Pancreas (tissue), 10 donors: ENCODE measurements at regions not wholly inside any gene's neighbourhood (a gene's known extent, or its start where the extent isn't known, plus 50 kb on each side); places are given as distances from the start of the nearest gene placed in this dataset.

Source experiments
- ATAC-seq, 4 donors: fragments of 200-7000 bp; cut with Tn5 transposase; one replicate each; pipeline versions ENCODE4 v1.8.0 to v1.9.1; 2020; ENCODE audit warnings: mild to moderate bottlenecking in 4 of 4, moderate library complexity in 4 of 4
- DNase-seq, 6 donors: peaks; one replicate each; pipeline ENCODE4 v3.0.0-alpha.2; 2020
- FAIRE-seq: peaks from 2 replicates; lab custom pipeline; 2012; peaks lifted over from hg19 to GRCh38; lab: Jason Lieb, UNC
- H3K27ac ChIP-seq, 4 donors: fragments of 200-600 bp; sonication (generic); 1 replicate in 3 of 4; 2 replicates in 1 of 4; pipeline versions ENCODE4 v1.5.0 to v1.8.0; 2020
- H3K27me3 ChIP-seq, 4 donors: fragments of 200-600 bp; one replicate each; pipeline ENCODE4 v1.8.0; 2021
- H3K36me3 ChIP-seq, 3 donors: fragments of 200-600 bp; sonication (generic) in 1 of 3; one replicate each; pipeline versions ENCODE4 v1.5.0 to v1.8.0; 2020 to 2021
- H3K4me1 ChIP-seq, 3 donors: fragments of 200-600 bp; one replicate each; pipeline ENCODE4 v1.8.0; 2021
- H3K4me3 ChIP-seq, 4 donors: fragments of 200-600 bp; sonication (generic) in 2 of 4; one replicate each; pipeline versions ENCODE4 v1.5.0 to v1.8.0; 2020 to 2021
- H3K9me3 ChIP-seq, 4 donors: fragments of 200-600 bp; one replicate each; pipeline ENCODE4 v1.8.0; 2021
- CTCF ChIP-seq, 4 donors: fragments of 200-600 bp; sonication (generic) in 3 of 4; IDR thresholded peaks; one replicate each; pipeline versions ENCODE4 v1.5.0 to v1.8.0; 2021; ENCODE audit warnings: antibody characterized with exemption in 4 of 4
- WGBS, 2 donors: extraction: QIAGEN DNeasy Blood & Tissue Kit; methylation state at CpG; one replicate each; pipeline ENCODE4 v1.1.7; 2013; 5-methylcytosine and 5-hydroxymethylcytosine counted together
- intact Hi-C, 3 donors: fragments of 100-400 bp; cut with DNase I; formaldehyde crosslinking; loops; one replicate each; pipeline versions ENCODE4 v1.11.1 to v1.14.2; 2022
- donor health status: healthy with polysubstance abuse.
- donor health status: DM: no; HTN: no; CAD: no; lungs with moderate emphysema.
- donor health status: DM: no; HTN: no; CAD: no.
- donor health status: control.
- donor health status: control.
- donor health status: Bipolar disorder and iron deficiency.
- donor health status: DM: yes; HTN: yes; CAD: no.
- donor health status: DM: no; HTN: no; CAD: no.
- donor health status: DM: no; HTN: no; CAD: no.
- donor health status: DM: yes; HTN: yes; CAD: no.

- Histone ChIP-seq H3K27me3 (no peaks in the 10 kb centered on the region), H3K9me3 (no peaks in the 10 kb centered on the region), H3K4me1 (no peaks in the 10 kb centered on the region), H3K4me3 (no peak overlapping the region), H3K27ac (no peak overlapping the region), H3K36me3 (no peaks in the 10 kb centered on the region)
- no peak for FAIRE-seq
- peak in 2 of 4 donors; percentile 47 to 50 for ATAC-seq
- intact Hi-C loops: no loop called here
- no peak for DNase-seq
- 31 to 33% methylated on average over 2 of the region's 2 CpGs for WGBS, 2 donors
- TF ChIP-seq CTCF (IDR thresholded peaks at IDR 0.05): no peak
Observed at GRCh38 chr6:4274382-4275082, 139.2 kb upstream of the ECI2 start.

DNA sequence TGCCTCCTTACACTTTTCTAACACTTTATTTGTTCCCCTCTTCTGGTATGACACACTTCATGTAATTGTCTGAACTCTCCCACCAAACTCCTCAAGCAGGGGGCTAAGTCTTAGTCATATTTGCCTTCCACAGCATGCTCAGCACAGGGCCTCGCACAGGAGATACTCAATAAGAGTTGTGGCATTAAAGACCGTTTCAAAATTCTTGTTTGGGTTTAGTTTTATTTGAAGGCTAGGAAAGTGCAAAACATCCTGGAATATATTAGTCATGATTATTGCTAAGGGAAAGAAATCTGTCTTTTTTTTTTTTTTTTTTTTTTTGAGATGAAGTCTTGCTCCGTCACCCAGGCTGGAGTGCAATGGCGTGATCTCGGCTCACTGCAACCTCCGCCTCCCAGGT lies 137.6 kb upstream of the ECI2 start:
- H3K4me3 ChIP-seq: no peak overlapping the region
- no peak for FAIRE-seq
- H3K4me1 ChIP-seq: no peaks in the 10 kb centered on the region
- ATAC-seq: no peak
- intact Hi-C loops: no loop called here
- H3K27me3 ChIP-seq: no peaks in the 10 kb centered on the region
- no peak for DNase-seq
- WGBS, 2 donors: 91 to 94% methylated on average over 3 to 6 of the region's 6 CpGs
- no peak overlapping the region for H3K27ac ChIP-seq
- H3K36me3 ChIP-seq: no peaks in the 10 kb centered on the region
- H3K9me3 ChIP-seq: no peaks in the 10 kb centered on the region
- TF ChIP-seq CTCF (IDR thresholded peaks at IDR 0.05): no peak

GRCh38 chr6:4271761-4272470 lies 136.5 kb upstream of the ECI2 start:
- H3K27ac ChIP-seq: no peak overlapping the region

GRCh38 chr6:4270776-4271175 lies 135.4 kb upstream of the ECI2 start:
- H3K4me3 ChIP-seq: no peak overlapping the region
- DNase-seq (no peak), ATAC-seq (peak in 2 of 4 donors; percentile 41 to 61), FAIRE-seq (no peak)
- intact Hi-C loops: no loop called here
- H3K27ac ChIP-seq: no peak overlapping the region
- WGBS, 2 donors: 71 to 74% methylated on average over 1 of the region's 1 CpG
- H3K4me1 ChIP-seq: no peaks in the 10 kb centered on the region
- TF ChIP-seq CTCF (IDR thresholded peaks at IDR 0.05): no peak
- no peaks in the 10 kb centered on the region for H3K9me3 ChIP-seq
- H3K36me3 ChIP-seq: no peaks in the 10 kb centered on the region
- no peaks in the 10 kb centered on the region for H3K27me3 ChIP-seq

More at GRCh38 chr6:4271761-4272470, 136.5 kb upstream of the ECI2 start:
- ATAC-seq (peak in 1 of 4 donors; percentile 20), FAIRE-seq (no peak), DNase-seq (no peak)
- no peak overlapping the region for H3K4me3 ChIP-seq
- intact Hi-C loops: no loop called here
- H3K4me1 ChIP-seq: no peaks in the 10 kb centered on the region
- H3K36me3 ChIP-seq: no peaks in the 10 kb centered on the region
- WGBS, 2 donors: 88 to 90% methylated on average over 6 of the region's 6 CpGs
- H3K9me3 ChIP-seq: no peaks in the 10 kb centered on the region
- no peaks in the 10 kb centered on the region for H3K27me3 ChIP-seq
- TF ChIP-seq CTCF (IDR thresholded peaks at IDR 0.05): no peak

DNA sequence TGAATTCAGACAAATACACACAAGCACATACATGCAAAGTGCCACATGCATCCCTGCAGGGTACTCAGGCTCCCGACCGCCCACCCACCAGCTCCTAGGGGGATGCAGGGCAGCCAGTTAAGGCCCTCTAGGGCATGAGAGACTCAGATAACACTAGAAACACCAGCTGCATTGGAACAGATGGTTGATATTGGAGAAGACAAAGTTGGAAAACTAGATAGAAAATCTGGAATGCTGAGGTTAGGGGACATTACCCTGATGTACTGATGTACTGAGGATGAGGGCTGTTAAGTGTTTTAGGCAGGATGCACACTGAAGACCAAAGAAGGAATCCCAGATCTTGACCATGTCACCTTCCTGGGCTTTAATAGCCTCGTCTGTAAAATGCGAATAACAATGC lies 134.6 kb upstream of the ECI2 start:
- WGBS, 2 donors: 86% methylated on average over 4 of the region's 4 CpGs
- no peak for ATAC-seq

More for the DNA sequence above, 134.6 kb upstream of the ECI2 start:
- H3K27me3 ChIP-seq: no peaks in the 10 kb centered on the region
- H3K4me1 ChIP-seq: no peaks in the 10 kb centered on the region
- H3K27ac ChIP-seq: no peak overlapping the region
- no peaks in the 10 kb centered on the region for H3K9me3 ChIP-seq
- H3K36me3 ChIP-seq: no peaks in the 10 kb centered on the region
- intact Hi-C loops: no loop called here
- DNase-seq: no peak
- FAIRE-seq: no peak
- no peak overlapping the region for H3K4me3 ChIP-seq
- no peak for TF ChIP-seq CTCF (IDR thresholded peaks at IDR 0.05)
